BJ (cell line): ENCODE measurements at regions not wholly inside any gene's neighbourhood (a gene's known extent, or its start where the extent isn't known, plus 50 kb on each side); places are given as distances from the start of the nearest gene placed in this dataset.

Source experiments
- CTCF ChIA-PET: fragments of 350-600 bp; formaldehyde crosslinking; extraction: SDS; loops from one replicate; lab custom pipeline; 2021; ENCODE audit warnings: antibody characterized with exemption, inconsistent platforms; lab: Yijun Ruan, JAX
- POLR2A ChIA-PET: fragments of 300-600 bp; sonication (Branson Sonifier 250); formaldehyde crosslinking; extraction: SDS; loops from one replicate; lab custom pipeline; 2021; ENCODE audit warnings: antibody characterized with exemption; lab: Charles Lee
- DNase-seq: peaks from one replicate; pipeline ENCODE4 v3.0.0-alpha.2; 2011; ENCODE audit warnings: low read depth
- H3K27me3 ChIP-seq: 2 replicates; pipeline ENCODE4 v1.6.0; 2011; ENCODE audit warnings: low read length; ENCODE audit not compliant: control insufficient read depth, insufficient read depth
- H3K36me3 ChIP-seq: 2 replicates; pipeline ENCODE4 v1.5.1; 2011; ENCODE audit warnings: low read length; ENCODE audit not compliant: control insufficient read depth, insufficient read depth
- H3K4me3 ChIP-seq: 2 replicates; pipeline ENCODE4 v1.5.1; 2011; ENCODE audit warnings: low read depth, mild to moderate bottlenecking, control low read depth, low read length
- CTCF ChIP-seq: IDR thresholded peaks from 2 replicates; pipeline ENCODE4 v1.5.1; 2011; ENCODE audit warnings: low read depth, mild to moderate bottlenecking, control low read depth, inconsistent platforms, low read length, moderate library complexity; ENCODE audit not compliant: insufficient read depth

- ChIA-PET POLR2A (no interaction called here), CTCF (no interaction called here)
- TF ChIP-seq CTCF, result no peak
- Histone ChIP-seq H3K4me3 (no peak overlapping the region), H3K36me3 (no peaks in the 10 kb centered on the region), H3K27me3 (no peaks in the 10 kb centered on the region)
- no peak for DNase-seq
These were observed 96.6 kb upstream of the KCNIP4 start for GRCh38 chr4:22045051-22045630.

- ChIA-PET CTCF (interaction anchor here (1.4 kb wide), 1 partner anchor 242 kb away, joined by 3 read pairs; no protein-coding TSS in a partner anchor), POLR2A (no interaction called here)
- no peak for DNase-seq
- H3K4me3 ChIP-seq, result no peak overlapping the region
- no peaks in the 10 kb centered on the region for H3K27me3 ChIP-seq
- TF ChIP-seq CTCF, result no peak
- no peaks in the 10 kb centered on the region for H3K36me3 ChIP-seq
These were observed 82.9 kb upstream of the KCNIP4 start for GRCh38 chr4:22031423-22031822.

GRCh38 chr4:22030881-22031280, 82.3 kb upstream of the KCNIP4 start:
- CTCF ChIA-PET, result no interaction called here
- Histone ChIP-seq H3K36me3 (no peaks in the 10 kb centered on the region), H3K27me3 (no peaks in the 10 kb centered on the region), H3K4me3 (no peak overlapping the region)
- POLR2A ChIA-PET, result no interaction called here
- TF ChIP-seq CTCF, result no peak
- DNase-seq, result no peak

DNA sequence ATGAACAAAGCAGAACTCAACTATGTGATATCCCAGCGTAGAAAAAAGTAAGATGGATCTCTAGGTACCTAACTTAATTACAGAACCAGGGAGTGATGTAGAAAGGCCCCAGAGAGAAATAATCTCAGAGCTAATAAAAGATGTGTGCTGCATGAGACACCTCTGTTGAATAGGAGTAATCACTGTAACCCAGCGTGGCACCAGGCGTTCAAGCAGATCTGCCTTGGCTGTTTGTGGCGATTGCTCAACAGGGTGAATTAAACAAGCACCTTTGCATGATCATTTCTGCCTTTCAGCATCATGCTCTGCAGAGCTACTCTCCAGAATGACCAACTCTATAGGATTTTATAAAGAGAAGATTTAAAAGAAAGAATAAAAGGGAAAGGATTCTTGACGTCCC, 81.7 kb upstream of the KCNIP4 start:
- CTCF ChIA-PET, result no interaction called here
- POLR2A ChIA-PET, result no interaction called here
- Histone ChIP-seq H3K27me3 (no peaks in the 10 kb centered on the region), H3K4me3 (no peak overlapping the region), H3K36me3 (no peaks in the 10 kb centered on the region)
- no peak for DNase-seq
- TF ChIP-seq CTCF, result no peak

GRCh38 chr4:22029803-22030202, 81.2 kb upstream of the KCNIP4 start:
- CTCF ChIA-PET, result no interaction called here
- no peaks in the 10 kb centered on the region for H3K36me3 ChIP-seq
- POLR2A ChIA-PET, result no interaction called here
- H3K4me3 ChIP-seq, result no peak overlapping the region
- DNase-seq, result no peak
- H3K27me3 ChIP-seq, result no peaks in the 10 kb centered on the region
- no peak for TF ChIP-seq CTCF
